Activated CD4-positive, alpha-beta T cell treated with anti-CD3 and anti-CD28 coated beads, Interleukin-2, amount 10 ng/mL, durations not matched to agents 24 days and 14 days (primary cell): ENCODE measurements at regions not wholly inside any gene's neighbourhood (a gene's known extent, or its start where the extent isn't known, plus 50 kb on each side); places are given as distances from the start of the nearest gene placed in this dataset.
"Not testable (repeated sequence)": the region's sequence is repeated elsewhere in the genome, so short reads cannot be mapped to it uniquely, and the experiment has no call there.

Experiments used
- DNase-seq: peaks from one replicate; pipeline ENCODE4 v3.0.0; 2022
- H3K27ac Mint-ChIP-seq: one replicate; pipeline ENCODE4 v1.8.0; 2022; ENCODE audit warnings: mild to moderate bottlenecking, mixed read lengths
- H3K27me3 Mint-ChIP-seq: one replicate; pipeline ENCODE4 v1.8.0; 2022; ENCODE audit warnings: mixed read lengths
- H3K36me3 Mint-ChIP-seq: one replicate; pipeline ENCODE4 v1.8.0; 2022; ENCODE audit warnings: low read depth, mild to moderate bottlenecking, mixed read lengths
- H3K4me1 Mint-ChIP-seq: one replicate; pipeline ENCODE4 v1.8.0; 2021; ENCODE audit warnings: mixed read lengths
- H3K4me3 Mint-ChIP-seq: one replicate; pipeline ENCODE4 v1.8.0; 2022; ENCODE audit warnings: mild to moderate bottlenecking, moderate library complexity, mixed read lengths
- H3K9me3 Mint-ChIP-seq: one replicate; pipeline ENCODE4 v1.8.0; 2021; ENCODE audit warnings: mixed read lengths
- intact Hi-C: fragments of 100-400 bp; cut with micrococcal nuclease; formaldehyde crosslinking; loops from one replicate; pipeline ENCODE4 v1.15.1; 2023

DNA sequence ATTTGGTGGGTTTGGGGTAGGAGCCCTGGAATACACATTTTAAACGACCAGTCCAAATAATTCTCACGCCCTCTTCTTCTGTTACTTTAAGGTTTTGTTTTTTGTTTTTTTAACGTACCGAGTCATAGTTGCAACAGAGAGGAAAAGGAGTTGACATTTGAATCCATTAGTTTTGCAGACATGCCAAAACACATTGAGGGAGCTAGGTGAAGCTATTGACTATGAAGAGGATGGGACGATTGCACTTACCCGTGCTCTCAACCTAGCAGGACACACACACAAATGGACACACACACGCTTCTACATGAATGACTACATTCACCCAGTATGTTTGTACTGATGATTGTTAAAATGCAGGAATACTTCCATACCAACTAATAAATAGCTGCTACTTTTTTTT is 54.3 kb upstream of the CIT start:
- no peaks in the 10 kb centered on the region for H3K4me1 Mint-ChIP-seq
- no peak for DNase-seq
- peaks cover 10% of the 10 kb centered on the region for H3K27me3 Mint-ChIP-seq
- no peak overlapping the region for H3K27ac Mint-ChIP-seq
- H3K9me3 Mint-ChIP-seq, result no peaks in the 10 kb centered on the region
- intact Hi-C loops, result no loop called here
- no peaks in the 10 kb centered on the region for H3K36me3 Mint-ChIP-seq
- no peak overlapping the region for H3K4me3 Mint-ChIP-seq

GRCh38 chr12:119932921-119933320 is 55.8 kb upstream of the CIT start:
- H3K4me3 Mint-ChIP-seq, result no peak overlapping the region
- no peaks in the 10 kb centered on the region for H3K4me1 Mint-ChIP-seq
- no peaks in the 10 kb centered on the region for H3K36me3 Mint-ChIP-seq
- peaks cover 13% of the 10 kb centered on the region for H3K27me3 Mint-ChIP-seq
- H3K27ac Mint-ChIP-seq, result no peak overlapping the region
- DNase-seq, result no peak
- intact Hi-C loops, result no loop called here
- H3K9me3 Mint-ChIP-seq, result no peaks in the 10 kb centered on the region

DNA sequence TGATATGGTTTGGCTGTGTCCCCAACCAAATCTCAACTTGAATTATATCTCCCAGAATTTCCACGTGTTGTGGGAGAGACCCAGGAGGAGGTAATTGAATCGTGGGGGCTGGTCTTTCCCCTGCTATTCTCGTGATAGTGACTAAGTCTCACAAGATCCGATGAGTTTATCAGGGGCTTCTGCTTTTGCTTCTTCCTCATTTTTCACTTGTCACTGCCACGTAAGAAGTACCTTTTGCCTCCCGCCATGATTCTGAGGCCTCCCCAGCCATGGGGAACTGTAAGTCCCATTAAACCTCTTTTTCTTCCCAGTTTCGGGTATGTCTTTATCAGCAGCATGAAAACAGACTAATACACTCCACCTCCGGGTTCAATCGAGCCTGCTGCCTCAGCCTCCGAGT is 54.3 kb upstream of the BICDL1 start:
- H3K4me1 Mint-ChIP-seq, DNase-seq, intact Hi-C loops, H3K4me3 Mint-ChIP-seq, H3K36me3 Mint-ChIP-seq, H3K27ac Mint-ChIP-seq, H3K9me3 Mint-ChIP-seq: not testable (repeated sequence)
- H3K27me3 Mint-ChIP-seq, result peaks cover 12% of the 10 kb centered on the region

- Mint-ChIP-seq H3K4me1 (no peaks in the 10 kb centered on the region), H3K4me3 (no peak overlapping the region), H3K36me3 (no peaks in the 10 kb centered on the region), H3K27ac (no peak overlapping the region), H3K27me3 (peaks cover 13% of the 10 kb centered on the region), H3K9me3 (no peaks in the 10 kb centered on the region)
- no peak for DNase-seq
- intact Hi-C loops, result loop anchor here (2.0 kb wide), 1 partner anchor 150 kb away; no protein-coding TSS in a partner anchor
Measured at GRCh38 chr12:119936705-119937311, 52.2 kb upstream of the BICDL1 start.

GRCh38 chr12:119938049-119938667 is 50.9 kb upstream of the BICDL1 start:
- Mint-ChIP-seq H3K4me3 (no peak overlapping the region), H3K27ac (no peak overlapping the region), H3K9me3 (no peaks in the 10 kb centered on the region), H3K36me3 (no peaks in the 10 kb centered on the region), H3K4me1 (no peaks in the 10 kb centered on the region), H3K27me3 (peaks cover 13% of the 10 kb centered on the region)
- peak; percentile 90 for DNase-seq
- intact Hi-C loops, result no loop called here
